HepG2 (cell line): ENCODE measurements at regions not wholly inside any gene's neighbourhood (a gene's known extent, or its start where the extent isn't known, plus 50 kb on each side); places are given as distances from the start of the nearest gene placed in this dataset.

Experiments
- ATAC-seq: fragments of 200-7000 bp; cut with Tn5 transposase; 3 replicates; pipeline ENCODE4 v1.9.1; 2020; ENCODE audit warnings: mild to moderate bottlenecking, moderate library complexity
- BruUV-seq: library from RNA; stranded (reverse); fragments of 400-500 nt; replicated peaks from 2 replicates; lab custom pipeline; 2021; lab: Mats Ljungman, UMichigan
- CTCF ChIA-PET: fragments of 300-600 bp; formaldehyde crosslinking; extraction: SDS; loops from one replicate; lab custom pipeline; 2021; ENCODE audit warnings: low total read pairs, inconsistent platforms, low intra/inter-chr PET ratio; lab: Yijun Ruan, JAX
- POLR2A ChIA-PET: fragments of 350-600 bp; sonication (Branson Sonifier 250); formaldehyde crosslinking; loops from one replicate; lab custom pipeline; 2020; ENCODE audit warnings: antibody characterized with exemption, inconsistent platforms; lab: Yijun Ruan, JAX
- DNase-seq: peaks from one replicate; pipeline ENCODE4 v3.0.0-alpha.2; 2015; ENCODE audit warnings: low spot score
- FAIRE-seq: peaks from 3 replicates; lab custom pipeline; 2011; peaks lifted over from hg19 to GRCh38; lab: Jason Lieb, UNC
- H2AFZ ChIP-seq: one replicate; pipeline ENCODE4 v1.6.1; 2011; ENCODE audit warnings: low read length, inconsistent platforms
- H3K27ac ChIP-seq: fragments of 300-600 bp; 3 replicates; pipeline ENCODE4 v1.8.0; 2011; ENCODE audit warnings: mixed run types, mild to moderate bottlenecking, mixed read lengths, low read length, inconsistent platforms; ENCODE audit not compliant: insufficient read depth; ENCODE audit errors: extremely low read length
- H3K27me3 ChIP-seq, 2 experiments: fragments of 200-600 bp in 1 of 2; 2 replicates in 1 of 2; 3 replicates in 1 of 2; pipeline versions ENCODE4 v1.6.0 to v1.8.0; 2011; ENCODE audit warnings: low read length in 2 of 2, mild to moderate bottlenecking in 2 of 2, moderate library complexity in 2 of 2, inconsistent platforms in 1 of 2; ENCODE audit not compliant: insufficient read depth in 2 of 2, control insufficient read depth in 1 of 2
- H3K36me3 ChIP-seq, 2 experiments: fragments of 200-600 bp in 1 of 2; replicated peaks in 1 of 2; 2 replicates in 1 of 2; 3 replicates in 1 of 2; pipeline versions ENCODE4 v1.5.1 to v1.8.0; 2011; ENCODE audit warnings: low read length in 2 of 2, inconsistent platforms in 1 of 2; ENCODE audit not compliant: insufficient read depth in 2 of 2, control insufficient read depth in 1 of 2
- H3K4me1 ChIP-seq: 2 replicates; pipeline ENCODE4 v1.5.1; 2012; ENCODE audit warnings: low read length, inconsistent platforms; ENCODE audit not compliant: insufficient read depth
- H3K4me2 ChIP-seq: 2 replicates; pipeline ENCODE4 v1.6.0; 2011; ENCODE audit warnings: low read depth, low read length, inconsistent platforms
- H3K4me3 ChIP-seq, 3 experiments: fragments of 200-600 bp in 1 of 3; sonication (generic), shearing (Covaris generic) in 1 of 3; replicated peaks in 1 of 3; 2 replicates each; pipeline ENCODE4 v1.5.1; 2011 to 2016; ENCODE audit warnings: low read length in 3 of 3, inconsistent platforms in 2 of 3, low read depth in 2 of 3, mild to moderate bottlenecking in 2 of 3, control low read depth in 1 of 3, mixed read lengths in 1 of 3; ENCODE audit not compliant: insufficient read depth in 1 of 3
- H3K79me2 ChIP-seq: one replicate; pipeline ENCODE4 v1.6.1; 2011; ENCODE audit warnings: low read length, inconsistent platforms; ENCODE audit not compliant: insufficient read depth
- H3K9ac ChIP-seq: 2 replicates; pipeline ENCODE4 v1.6.0; 2011; ENCODE audit warnings: mild to moderate bottlenecking, low read depth, low read length, inconsistent platforms; ENCODE audit not compliant: insufficient read depth
- H3K9me3 ChIP-seq: 2 replicates; pipeline ENCODE4 v1.5.1; 2012; ENCODE audit warnings: mild to moderate bottlenecking, low read length
- H4K20me1 ChIP-seq: 2 replicates; pipeline ENCODE4 v1.6.0; 2011; ENCODE audit warnings: inconsistent platforms, mild to moderate bottlenecking, low read length, moderate library complexity; ENCODE audit not compliant: insufficient read depth
- GFI1 ChIP-seq: sonication (generic); formaldehyde crosslinking; IDR thresholded peaks from 2 replicates; pipeline ENCODE4 v1.5.0; 2020; ENCODE audit warnings: missing genetic modification reagents, mild to moderate bottlenecking, borderline replicate concordance
- HNRNPK ChIP-seq: fragments of 200-400 bp; formaldehyde crosslinking; IDR thresholded peaks from 2 replicates; pipeline ENCODE4 v1.6.1; 2018; ENCODE audit warnings: low read length, low read depth, moderate library complexity, mild to moderate bottlenecking; ENCODE audit not compliant: poor library complexity, severe bottlenecking
- IKZF1 ChIP-seq: fragments of 450-650 bp; IDR thresholded peaks from 2 replicates; pipeline ENCODE4 v1.7.1; 2016
- MIER2 ChIP-seq: IDR thresholded peaks from 2 replicates; pipeline ENCODE4 v1.6.1; 2016; ENCODE audit warnings: missing biosample characterization, missing genetic modification reagents
- MTF1 ChIP-seq: sonication (generic); formaldehyde crosslinking; IDR thresholded peaks from 2 replicates; pipeline ENCODE4 v1.5.0; 2020; ENCODE audit warnings: missing genetic modification reagents
- NFIC ChIP-seq: IDR thresholded peaks from 2 replicates; pipeline ENCODE4 v1.6.1; 2012; ENCODE audit warnings: mild to moderate bottlenecking, low read length, inconsistent platforms
- PATZ1 ChIP-seq: sonication (generic); formaldehyde crosslinking; IDR thresholded peaks from 2 replicates; pipeline ENCODE4 v1.4.0; 2020; ENCODE audit warnings: missing genetic modification reagents
- PBX2 ChIP-seq: IDR thresholded peaks from 2 replicates; pipeline ENCODE4 v1.6.1; 2016; ENCODE audit warnings: control low read depth
- PCBP1 ChIP-seq: fragments of 200-400 bp; formaldehyde crosslinking; IDR thresholded peaks from 2 replicates; pipeline ENCODE4 v1.6.1; 2017; ENCODE audit warnings: mild to moderate bottlenecking, low read depth, low read length, borderline replicate concordance
- REST ChIP-seq, 2 experiments: IDR thresholded peaks; 2 replicates each; pipeline ENCODE4 v1.6.1; 2011 to 2012; ENCODE audit warnings: low read length in 2 of 2, borderline replicate concordance in 1 of 2, low read depth in 1 of 2, mild to moderate bottlenecking in 1 of 2, moderate library complexity in 1 of 2
- RXRA ChIP-seq: sonication (generic); formaldehyde crosslinking; IDR thresholded peaks from 2 replicates; pipeline ENCODE4 v1.5.1; 2020; ENCODE audit warnings: missing genetic modification reagents
- TBX3 ChIP-seq: fragments of 450-650 bp; IDR thresholded peaks from 2 replicates; pipeline ENCODE4 v1.6.1; 2017; ENCODE audit warnings: antibody characterized with exemption, mild to moderate bottlenecking, inconsistent platforms, borderline replicate concordance
- ZNF367 ChIP-seq: sonication (generic); formaldehyde crosslinking; IDR thresholded peaks from 2 replicates; pipeline ENCODE4 v1.4.0; 2020; ENCODE audit warnings: missing genetic modification reagents, borderline replicate concordance
- WGBS: methylation state at CpG from one replicate; pipeline ENCODE4 v1.1.6; 2017; ENCODE audit warnings: low lambda C conversion rate; 5-methylcytosine and 5-hydroxymethylcytosine counted together
- in situ Hi-C: cut with HindIII; loops from 2 replicates; pipeline ENCODE4 v1.10.0; 2017; ENCODE audit warnings: low pct_unique_long_range_greater_than_20kb; ENCODE audit not compliant: extremely low pct_ligation_motif_present
- intact Hi-C: fragments of 100-400 bp; cut with micrococcal nuclease; formaldehyde crosslinking; loops from one replicate; pipeline ENCODE4 v1.10.0; 2022; ENCODE audit not compliant: unreplicated experiment

- no peaks in the 10 kb centered on the region for H3K4me1 ChIP-seq
- H4K20me1 ChIP-seq = no peaks in the 10 kb centered on the region
- H2AFZ ChIP-seq = no peak overlapping the region
- intact Hi-C loops = no loop called here
- no peak overlapping the region for H3K4me3 ChIP-seq
- ATAC-seq = no peak
- peaks cover 84% of the 10 kb centered on the region for H3K9me3 ChIP-seq
- DNase-seq = no peak
- FAIRE-seq = no peak
- H3K27ac ChIP-seq = no peak overlapping the region
- H3K27me3 ChIP-seq = no peaks in the 10 kb centered on the region; a peak in 1 of 5 replicates
- H3K36me3 ChIP-seq = no peaks in the 10 kb centered on the region
- H3K4me2 ChIP-seq = no peak overlapping the region
- CTCF ChIA-PET = no interaction called here
- H3K9ac ChIP-seq = no peak overlapping the region
- BruUV-seq = no TSS peak
- TF ChIP-seq REST (IDR thresholded peaks at IDR 0.05; ENCODE audit: borderline replicate concordance in 1 of 2, low read depth in 1 of 2, low read length in 2 of 2) = peak; percentile 42 to 92
- TF ChIP-seq PCBP1 = no peak
- peak; percentile 82 for TF ChIP-seq MIER2 (CRISPR knock-in tag)
- TF ChIP-seq, all 625 proteins: peak for 2
- POLR2A ChIA-PET = no interaction called here
- H3K79me2 ChIP-seq = no peaks in the 10 kb centered on the region
- WGBS = 7% methylated on average over 1 of the region's 1 CpG
- in situ Hi-C loops = no loop called here
These were observed 953.3 kb downstream of the XPNPEP1 start for GRCh38 chr10:108970016-108970415.

GRCh38 chr10:108966411-108966810 is 956.9 kb downstream of the XPNPEP1 start:
- no peaks in the 10 kb centered on the region for H4K20me1 ChIP-seq
- H3K27ac ChIP-seq = no peak overlapping the region
- H2AFZ ChIP-seq = no peak overlapping the region
- POLR2A ChIA-PET = no interaction called here
- no TSS peak for BruUV-seq
- DNase-seq = no peak
- H3K9ac ChIP-seq = no peak overlapping the region
- CTCF ChIA-PET = no interaction called here
- no peaks in the 10 kb centered on the region for H3K79me2 ChIP-seq
- no peak for ATAC-seq
- H3K27me3 ChIP-seq = no peaks in the 10 kb centered on the region; a peak in 1 of 5 replicates
- no peaks in the 10 kb centered on the region for H3K4me1 ChIP-seq
- no peak overlapping the region for H3K4me2 ChIP-seq
- peaks cover 85% of the 10 kb centered on the region for H3K9me3 ChIP-seq
- in situ Hi-C loops (no loop called here), intact Hi-C loops (no loop called here)
- 20% methylated on average over 1 of the region's 1 CpG for WGBS
- H3K4me3 ChIP-seq = no peak overlapping the region
- FAIRE-seq = no peak
- no peaks in the 10 kb centered on the region for H3K36me3 ChIP-seq
- TF ChIP-seq GFI1 (no peak), NFIC (no peak), TBX3 (no peak), RXRA (no peak), PATZ1 (no peak), ZNF367 (CRISPR knock-in tag) (no peak), HNRNPK (no peak), PBX2 (CRISPR knock-in tag) (no peak), MTF1 (CRISPR knock-in tag) (no peak), IKZF1 (no peak)
